BLaER1 treated with 17β-estradiol and CSF1 and Interleukin-3, amounts not matched to agents 10 nM and 100 nM (cell line): ENCODE measurements at regions not wholly inside any gene's neighbourhood (a gene's known extent, or its start where the extent isn't known, plus 50 kb on each side); places are given as distances from the start of the nearest gene placed in this dataset.

Experiments
- H3K27ac ChIP-seq, 11 experiments: shearing (Covaris generic); formaldehyde crosslinking; 2 replicates each; pipeline ENCODE4 v1.8.1; 2022
- H3K27me3 ChIP-seq, 11 experiments: shearing (Covaris generic); formaldehyde crosslinking; 2 replicates each; pipeline ENCODE4 v1.8.1; 2022
- H3K36me3 ChIP-seq, 11 experiments: shearing (Covaris generic); formaldehyde crosslinking; 2 replicates each; pipeline ENCODE4 v1.8.1; 2022
- H3K4me1 ChIP-seq, 10 experiments: shearing (Covaris generic); formaldehyde crosslinking; 2 replicates each; pipeline ENCODE4 v1.8.1; 2022
- H3K4me2 ChIP-seq, 11 experiments: shearing (Covaris generic); formaldehyde crosslinking; 2 replicates each; pipeline ENCODE4 v1.8.1; 2022
- H3K4me3 ChIP-seq, 10 experiments: shearing (Covaris generic); formaldehyde crosslinking; 2 replicates each; pipeline ENCODE4 v1.8.1; 2022
- H3K9ac ChIP-seq, 11 experiments: shearing (Covaris generic); formaldehyde crosslinking; 2 replicates each; pipeline ENCODE4 v1.8.1; 2022
- H3K9me3 ChIP-seq, 11 experiments: shearing (Covaris generic); formaldehyde crosslinking; replicated peaks in 1 of 11; 2 replicates each; pipeline ENCODE4 v1.8.1; 2022
- H4K20me1 ChIP-seq, 11 experiments: shearing (Covaris generic); formaldehyde crosslinking; 2 replicates each; pipeline ENCODE4 v1.8.1; 2022
- Cebpa-rat ChIP-seq, 11 experiments: shearing (Covaris generic); IDR thresholded peaks; 2 replicates each; pipeline ENCODE4 v1.8.1; 2022

DNA sequence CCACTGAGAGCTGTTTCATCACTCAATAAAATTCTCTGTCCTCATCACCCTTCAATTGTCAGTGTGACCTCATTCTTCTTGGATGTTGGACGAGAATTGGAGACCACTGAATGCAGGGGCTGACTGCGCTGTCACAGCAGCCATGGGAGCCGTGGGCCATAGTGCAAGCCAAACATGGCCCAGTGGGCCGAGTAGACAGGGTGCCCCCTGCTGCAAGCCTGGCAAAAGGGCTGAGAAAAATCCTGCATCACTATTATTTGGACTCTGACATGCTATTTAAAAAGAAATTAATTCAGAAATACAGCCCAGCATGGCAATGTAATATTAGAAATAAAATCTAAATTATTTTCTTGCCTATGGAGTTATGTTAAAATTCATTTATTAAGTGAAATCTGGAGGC, 67.8 kb upstream of the FAM98A start:
- no peak for TF ChIP-seq Cebpa-rat (IDR thresholded peaks at IDR 0.05)
- Histone ChIP-seq H4K20me1 (no peaks in the 10 kb centered on the region), H3K4me3 (no peak overlapping the region), H3K27ac (no peak overlapping the region), H3K4me2 (no peak overlapping the region), H3K9ac (no peak overlapping the region), H3K27me3 (no peaks in the 10 kb centered on the region), H3K9me3 (peaks cover 26 to 41% (median 33%) of the 10 kb centered on the region in 11 experiments), H3K4me1 (no peaks in the 10 kb centered on the region), H3K36me3 (no peaks in the 10 kb centered on the region)

- Histone ChIP-seq H4K20me1 (no peaks in the 10 kb centered on the region), H3K9me3 (peaks cover 26 to 41% (median 33%) of the 10 kb centered on the region in 11 experiments), H3K4me2 (no peak overlapping the region), H3K9ac (no peak overlapping the region), H3K4me3 (no peak overlapping the region), H3K27ac (no peak overlapping the region), H3K4me1 (no peaks in the 10 kb centered on the region), H3K27me3 (no peaks in the 10 kb centered on the region), H3K36me3 (no peaks in the 10 kb centered on the region)
- TF ChIP-seq Cebpa-rat (IDR thresholded peaks at IDR 0.05): no peak
Measured at GRCh38 chr2:33665039-33665438, 65.9 kb upstream of the FAM98A start.

DNA sequence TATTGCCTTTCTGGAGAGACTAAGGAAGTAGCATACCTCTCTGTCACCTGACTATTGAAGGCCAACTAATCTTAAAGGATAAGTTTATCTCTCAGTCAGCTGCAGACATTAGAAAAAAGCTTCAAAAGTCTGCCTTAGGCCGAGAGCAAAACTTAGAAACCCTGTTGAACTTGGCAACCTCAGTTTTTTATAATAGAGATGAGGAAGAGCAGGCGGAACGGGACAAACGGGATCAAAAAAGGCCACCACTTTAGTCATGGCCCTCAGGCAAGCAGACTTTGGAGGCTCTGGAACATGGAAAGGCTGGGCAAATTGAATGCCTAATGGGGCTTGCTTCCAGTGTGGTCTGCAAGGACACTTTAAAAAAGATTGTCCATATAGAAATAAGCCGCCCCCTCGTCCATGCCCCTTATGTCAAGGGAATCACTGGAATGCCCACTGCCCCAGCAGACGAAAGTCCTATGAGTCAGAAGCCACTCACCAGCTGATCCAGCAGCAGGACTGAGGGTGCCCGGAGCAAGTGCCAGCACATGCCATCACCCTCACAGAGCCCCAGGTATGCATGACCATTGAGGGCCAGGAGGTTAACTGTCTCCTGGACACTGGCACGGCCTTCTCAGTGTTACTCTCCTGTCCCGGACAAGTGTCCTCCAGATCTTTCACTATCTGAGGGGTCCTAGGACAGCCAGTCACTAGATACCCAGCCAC, 61.5 kb upstream of the FAM98A start:
- Histone ChIP-seq H3K27ac (no peak overlapping the region), H3K36me3 (no peaks in the 10 kb centered on the region), H3K9ac (no peak overlapping the region), H3K4me1 (no peaks in the 10 kb centered on the region), H3K4me2 (no peak overlapping the region), H3K4me3 (no peak overlapping the region), H4K20me1 (no peaks in the 10 kb centered on the region), H3K9me3 (peaks cover 21 to 33% (median 22%) of the 10 kb centered on the region in 11 experiments), H3K27me3 (no peaks in the 10 kb centered on the region)
- TF ChIP-seq Cebpa-rat (IDR thresholded peaks at IDR 0.05): no peak

DNA sequence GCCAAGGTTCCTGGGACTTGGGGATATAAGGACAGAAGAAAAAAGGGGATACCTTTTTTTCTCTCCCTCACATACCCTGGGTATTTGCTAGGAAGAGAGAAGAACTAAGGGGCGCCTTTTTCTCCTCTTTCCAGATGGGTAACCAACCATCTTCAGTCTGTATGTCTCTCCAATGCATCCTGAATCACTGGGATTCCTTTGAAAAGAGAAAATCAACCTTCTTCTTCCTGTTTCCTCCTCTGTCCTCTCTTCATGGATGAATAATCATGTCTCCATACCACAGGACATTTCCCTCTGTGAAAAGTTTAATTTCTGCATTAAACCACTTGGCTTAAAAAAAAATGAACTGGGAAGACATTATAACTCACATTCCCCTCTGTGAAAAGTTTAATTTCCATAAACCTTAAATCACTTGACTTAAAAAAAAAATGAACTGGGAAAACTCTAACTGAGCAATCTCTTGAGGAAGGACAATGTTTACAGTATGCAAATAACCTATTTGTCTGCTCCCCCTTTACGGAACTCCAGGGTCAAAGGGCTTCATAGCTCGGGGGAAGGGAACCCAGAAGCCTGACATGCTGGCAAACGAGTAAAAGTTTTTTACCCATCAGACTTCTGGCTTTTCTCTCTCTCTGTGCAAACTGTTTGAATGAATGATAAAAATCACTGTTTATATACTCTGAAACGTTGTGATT, 56.7 kb upstream of the FAM98A start:
- Histone ChIP-seq H3K4me1 (peaks cover 0 to under 1% (median 0%) of the 10 kb centered on the region in 10 experiments; a peak in 1 of 20 replicates), H3K27me3 (no peaks in the 10 kb centered on the region), H3K9me3 (peaks cover 17 to 29% (median 22%) of the 10 kb centered on the region in 11 experiments), H3K9ac (no peak overlapping the region), H3K4me3 (no peak overlapping the region), H3K4me2 (no peak overlapping the region), H4K20me1 (no peaks in the 10 kb centered on the region), H3K36me3 (no peaks in the 10 kb centered on the region), H3K27ac (no peak overlapping the region)
- TF ChIP-seq Cebpa-rat (IDR thresholded peaks at IDR 0.05): no peak

GRCh38 chr2:33652830-33653229, 53.7 kb upstream of the FAM98A start:
- Histone ChIP-seq H3K4me3 (no peak overlapping the region), H3K27me3 (no peaks in the 10 kb centered on the region), H3K27ac (no peak overlapping the region), H3K4me1 (peaks cover 0 to 15% (median 7%) of the 10 kb centered on the region in 10 experiments; a peak in 10 of 20 replicates), H3K36me3 (no peaks in the 10 kb centered on the region), H3K9me3 (peaks cover 17 to 29% (median 22%) of the 10 kb centered on the region in 11 experiments), H3K9ac (no peak overlapping the region), H3K4me2 (no peak overlapping the region), H4K20me1 (no peaks in the 10 kb centered on the region)
- TF ChIP-seq Cebpa-rat (IDR thresholded peaks at IDR 0.05): no peak

- Histone ChIP-seq H3K9me3 (peaks cover 12 to 22% (median 17%) of the 10 kb centered on the region in 11 experiments), H3K27ac (no peak overlapping the region), H3K4me2 (no peak overlapping the region), H3K4me1 (peaks cover 0 to 15% (median 7%) of the 10 kb centered on the region in 10 experiments; a peak in 10 of 20 replicates), H3K9ac (no peak overlapping the region), H3K4me3 (no peak overlapping the region), H4K20me1 (no peaks in the 10 kb centered on the region), H3K27me3 (no peaks in the 10 kb centered on the region), H3K36me3 (no peaks in the 10 kb centered on the region)
- no peak for TF ChIP-seq Cebpa-rat (IDR thresholded peaks at IDR 0.05)
Measured at GRCh38 chr2:33650171-33650570, 51.1 kb upstream of the FAM98A start.
